ENCODE measurements at regions not wholly inside any gene's neighbourhood (a gene's known extent, or its start where the extent isn't known, plus 50 kb on each side); places are given as distances from the start of the nearest gene placed in this dataset.

DNA sequence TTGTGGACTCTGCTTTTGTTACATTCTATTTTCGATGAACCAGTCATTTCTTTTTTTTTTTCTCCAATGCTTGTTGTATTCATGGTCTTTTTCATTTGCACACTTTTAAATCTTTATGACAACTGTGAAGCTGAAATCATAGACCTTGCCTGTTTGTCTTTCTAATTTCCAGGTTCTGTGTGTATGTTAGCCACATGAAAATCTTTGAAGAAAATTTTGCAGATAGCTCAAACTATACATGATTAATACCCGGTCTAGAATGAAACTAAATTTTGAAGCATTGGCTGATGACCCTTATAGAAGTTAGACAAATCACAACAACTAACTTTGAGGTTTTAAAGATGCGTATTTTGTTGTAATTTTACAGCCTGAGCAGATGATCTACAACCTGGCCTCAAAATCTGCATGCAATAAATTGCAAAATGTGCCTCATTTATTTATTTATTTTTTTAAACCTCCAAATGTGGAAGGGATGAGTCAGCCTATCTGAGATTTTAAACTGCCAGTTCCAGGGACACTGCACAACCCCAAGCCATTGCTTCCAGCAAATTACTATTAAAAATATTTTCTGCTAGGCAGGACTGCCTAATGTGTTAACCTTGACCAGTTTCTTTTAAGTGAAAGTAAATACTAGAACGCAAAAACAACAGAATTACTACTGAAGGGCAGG, 96.3 kb upstream of the NAV3 start:
- TF ChIP-seq, protein P1, sequence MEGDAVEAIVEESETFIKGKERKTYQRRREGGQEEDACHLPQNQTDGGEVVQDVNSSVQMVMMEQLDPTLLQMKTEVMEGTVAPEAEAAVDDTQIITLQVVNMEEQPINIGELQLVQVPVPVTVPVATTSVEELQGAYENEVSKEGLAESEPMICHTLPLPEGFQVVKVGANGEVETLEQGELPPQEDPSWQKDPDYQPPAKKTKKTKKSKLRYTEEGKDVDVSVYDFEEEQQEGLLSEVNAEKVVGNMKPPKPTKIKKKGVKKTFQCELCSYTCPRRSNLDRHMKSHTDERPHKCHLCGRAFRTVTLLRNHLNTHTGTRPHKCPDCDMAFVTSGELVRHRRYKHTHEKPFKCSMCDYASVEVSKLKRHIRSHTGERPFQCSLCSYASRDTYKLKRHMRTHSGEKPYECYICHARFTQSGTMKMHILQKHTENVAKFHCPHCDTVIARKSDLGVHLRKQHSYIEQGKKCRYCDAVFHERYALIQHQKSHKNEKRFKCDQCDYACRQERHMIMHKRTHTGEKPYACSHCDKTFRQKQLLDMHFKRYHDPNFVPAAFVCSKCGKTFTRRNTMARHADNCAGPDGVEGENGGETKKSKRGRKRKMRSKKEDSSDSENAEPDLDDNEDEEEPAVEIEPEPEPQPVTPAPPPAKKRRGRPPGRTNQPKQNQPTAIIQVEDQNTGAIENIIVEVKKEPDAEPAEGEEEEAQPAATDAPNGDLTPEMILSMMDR (IDR thresholded peaks at IDR 0.05; ENCODE audit: borderline replicate concordance, extremely low read depth, low read length, poor library complexity, severe bottlenecking): no peak
- no peak for TF ChIP-seq EZH2 (IDR thresholded peaks at IDR 0.05; ENCODE audit: borderline replicate concordance, low read depth, low read length, severe bottlenecking)
